Heart right ventricle (tissue), 16 donors: ENCODE measurements at regions not wholly inside any gene's neighbourhood (a gene's known extent, or its start where the extent isn't known, plus 50 kb on each side); places are given as distances from the start of the nearest gene placed in this dataset.

Experiments
- ATAC-seq, 8 donors: fragments of 200-7000 bp; cut with Tn5 transposase; one replicate each; pipeline ENCODE4 v1.9.1; 2020; ENCODE audit warnings: mild to moderate bottlenecking in 8 of 8, moderate library complexity in 8 of 8, moderate number of reproducible peaks in 1 of 8
- DNase-seq, 2 donors: peaks; one replicate each; pipeline ENCODE4 v3.0.0-alpha.2; 2020
- H3K27ac ChIP-seq, 10 donors: fragments of 200-600 bp; sonication (generic) in 2 of 10; one replicate each; pipeline versions ENCODE4 v1.5.0 to v1.8.0; 2020 to 2022; ENCODE audit warnings: mild to moderate bottlenecking in 3 of 10
- H3K27me3 ChIP-seq, 7 donors: fragments of 200-600 bp; one replicate each; pipeline ENCODE4 v1.8.0; 2021 to 2022; ENCODE audit warnings: mild to moderate bottlenecking in 2 of 7
- H3K36me3 ChIP-seq, 9 donors: fragments of 200-600 bp; sonication (generic) in 1 of 9; one replicate each; pipeline versions ENCODE4 v1.5.0 to v1.8.0; 2020 to 2022; ENCODE audit warnings: mild to moderate bottlenecking in 2 of 9
- H3K4me1 ChIP-seq, 9 donors: fragments of 200-600 bp; sonication (generic) in 1 of 9; one replicate each; pipeline versions ENCODE4 v1.5.0 to v1.8.0; 2020 to 2022; ENCODE audit warnings: mild to moderate bottlenecking in 4 of 9
- H3K4me3 ChIP-seq, 10 donors: fragments of 200-600 bp; sonication (generic) in 2 of 10; one replicate each; pipeline versions ENCODE4 v1.5.0 to v1.8.0; 2020 to 2022; ENCODE audit warnings: mild to moderate bottlenecking in 7 of 10, moderate library complexity in 2 of 10
- H3K9me3 ChIP-seq, 11 donors: fragments of 200-600 bp in 10 of 11; sonication (generic) in 2 of 11; one replicate each; pipeline versions ENCODE4 v1.5.0 to v1.8.0; 2013 to 2022; ENCODE audit warnings: mild to moderate bottlenecking in 2 of 11, control low read depth in 1 of 11, moderate library complexity in 1 of 11
- CTCF ChIP-seq, 9 donors: fragments of 200-600 bp; sonication (generic) in 2 of 9; IDR thresholded peaks; one replicate each; pipeline versions ENCODE4 v1.5.0 to v1.8.0; 2021 to 2022; ENCODE audit warnings: antibody characterized with exemption in 9 of 9, mild to moderate bottlenecking in 5 of 9, moderate library complexity in 1 of 9
- WGBS, 2 donors: extraction: QIAGEN DNeasy Blood & Tissue Kit; methylation state at CpG; one replicate each; pipeline ENCODE4 v1.1.7; 2013; ENCODE audit warnings: inconsistent platforms in 1 of 2; 5-methylcytosine and 5-hydroxymethylcytosine counted together
- intact Hi-C, 10 donors: fragments of 100-400 bp; cut with DNase I; formaldehyde crosslinking; loops; one replicate each; pipeline versions ENCODE4 v1.11.1 to v1.14.2; 2022
- donor health status: Arrhythmogenic right ventricular cardiomyopathy.
- donor health status: ischemic (EF 13 %, LVEDD 7.1; RV severe dilation, severe dysfunction).
- donor health status: healthy with polysubstance abuse.
- donor health status: DM: no; HTN: yes; CAD: no.
- donor health status: DM: no; HTN: no; CAD: no.
- donor health status: ischemic (EF 25% LVEDD 6.9; RV normal size, moderate dysfunction).
- donor health status: ischemic (EF 25% LVEDD 5.7; RV mildly dilated, moderate dysfunction).
- donor health status: healthy.
- donor health status: DM: yes; HTN: yes; CAD: no.
- donor health status: Ischemic cardiomyopathy.
- donor health status: ischemic (EF 35%, LVEDD 5.7; RV mildly dilated, moderate dysfunction).
- donor health status: nonischemic (EF 11% LVEDD 7.7; RV severe dilation, severe dysfunction).
- donor health status: DM: yes; HTN: yes; CAD: no.
- donor health status: PGD.
- donor health status: ischemic (EF 29% LVEDD 5.4; RV normal size, mild dysfunction).
- donor health status: nonischemic (EF 23%, LVEDD 6.1; RV moderate dilation, normal function).

- no peak for DNase-seq
- Histone ChIP-seq H3K4me1 (peaks cover 0 to 21% (median 14%) of the 10 kb centered on the region in 9 donors), H3K36me3 (no peaks in the 10 kb centered on the region), H3K9me3 (no peaks in the 10 kb centered on the region), H3K27me3 (no peaks in the 10 kb centered on the region), H3K4me3 (no peak overlapping the region), H3K27ac (no peak overlapping the region)
- WGBS, 2 donors = 92 to 95% methylated on average over 7 of the region's 7 CpGs
- TF ChIP-seq CTCF (IDR thresholded peaks at IDR 0.05) = no peak
- intact Hi-C loops = no loop called here
- ATAC-seq = no peak
These were observed 177.4 kb upstream of the GSE1 start for GRCh38 chr16:85435700-85436099.

- no peaks in the 10 kb centered on the region for H3K9me3 ChIP-seq
- 77 to 78% methylated on average over 9 of the region's 9 CpGs for WGBS, 2 donors
- no peaks in the 10 kb centered on the region for H3K27me3 ChIP-seq
- intact Hi-C loops = no loop called here
- TF ChIP-seq CTCF (IDR thresholded peaks at IDR 0.05) = no peak
- ATAC-seq (peak in 1 of 8 donors; percentile 4), DNase-seq (no peak)
- H3K4me1 ChIP-seq = peaks cover 0 to 21% (median 14%) of the 10 kb centered on the region in 9 donors
- no peaks in the 10 kb centered on the region for H3K36me3 ChIP-seq
- H3K27ac ChIP-seq = no peak overlapping the region
- H3K4me3 ChIP-seq = no peak overlapping the region
These were observed 176.9 kb upstream of the GSE1 start for GRCh38 chr16:85436207-85436606.

GRCh38 chr16:85436636-85437165, 176.4 kb upstream of the GSE1 start:
- TF ChIP-seq CTCF (IDR thresholded peaks at IDR 0.05) = no peak
- ATAC-seq (peak in 7 of 8 donors; percentile 20 to 65 (median 32)), DNase-seq (no peak)
- Histone ChIP-seq H3K36me3 (no peaks in the 10 kb centered on the region), H3K27me3 (no peaks in the 10 kb centered on the region), H3K4me1 (peaks cover 0 to 21% (median 14%) of the 10 kb centered on the region in 9 donors), H3K27ac (no peak overlapping the region), H3K4me3 (peak overlapping the region in 1 of 10 donors; percentile 8), H3K9me3 (no peaks in the 10 kb centered on the region)
- WGBS, 2 donors = 54 to 62% methylated on average over 35 of the region's 35 CpGs
- intact Hi-C loops = no loop called here

- ATAC-seq (peak in 7 of 8 donors; percentile 20 to 58 (median 43)), DNase-seq (no peak)
These were observed 175.7 kb upstream of the GSE1 start for GRCh38 chr16:85437166-85438052.

More at GRCh38 chr16:85437166-85438052, 175.7 kb upstream of the GSE1 start:
- intact Hi-C loops = no loop called here
- Histone ChIP-seq H3K36me3 (no peaks in the 10 kb centered on the region), H3K4me1 (peaks cover 0 to 21% (median 14%) of the 10 kb centered on the region in 9 donors), H3K4me3 (peak overlapping the region in 1 of 10 donors; percentile 8), H3K9me3 (no peaks in the 10 kb centered on the region), H3K27ac (peak overlapping the region in 1 of 10 donors; percentile 22), H3K27me3 (no peaks in the 10 kb centered on the region)
- 65 to 71% methylated on average over 25 of the region's 25 CpGs for WGBS, 2 donors
- TF ChIP-seq CTCF (IDR thresholded peaks at IDR 0.05) = no peak
